Spleen (tissue), 7 donors: ENCODE measurements at regions not wholly inside any gene's neighbourhood (a gene's known extent, or its start where the extent isn't known, plus 50 kb on each side); places are given as distances from the start of the nearest gene placed in this dataset.

Experiments
- POLR2A ChIP-seq, 3 donors: fragments of 450-650 bp; IDR thresholded peaks; one replicate each; pipeline ENCODE4 v1.5.1; 2017; ENCODE audit warnings: antibody characterized with exemption in 3 of 3, mild to moderate bottlenecking in 1 of 3
- POLR2AphosphoS5 ChIP-seq, 3 donors: sonication (generic); formaldehyde crosslinking; IDR thresholded peaks; one replicate each; pipeline ENCODE4 v1.5.1; 2017; ENCODE audit warnings: antibody characterized with exemption in 3 of 3
- TF ChIP-seq, protein P1 (sequence below), 11 experiments: fragments of 200-600 bp in 7 of 11; fragments of 450-650 bp in 4 of 11; sonication (generic) in 4 of 11; IDR thresholded peaks in 8 of 11; conservative IDR thresholded peaks in 3 of 11; 1 replicate in 7 of 11; 2 replicates in 4 of 11; pipeline versions ENCODE4 v1.4.0 to v1.8.0; 2016 to 2021; ENCODE audit warnings: antibody characterized with exemption in 11 of 11, inconsistent platforms in 4 of 11, mild to moderate bottlenecking in 1 of 11
- donor health status: DM: no; HTN: no; CAD: no; lungs with moderate emphysema.
- donor health status: DM: no; HTN: no; CAD: no.
- donor health status: DM: no; HTN: no; CAD: no.

DNA sequence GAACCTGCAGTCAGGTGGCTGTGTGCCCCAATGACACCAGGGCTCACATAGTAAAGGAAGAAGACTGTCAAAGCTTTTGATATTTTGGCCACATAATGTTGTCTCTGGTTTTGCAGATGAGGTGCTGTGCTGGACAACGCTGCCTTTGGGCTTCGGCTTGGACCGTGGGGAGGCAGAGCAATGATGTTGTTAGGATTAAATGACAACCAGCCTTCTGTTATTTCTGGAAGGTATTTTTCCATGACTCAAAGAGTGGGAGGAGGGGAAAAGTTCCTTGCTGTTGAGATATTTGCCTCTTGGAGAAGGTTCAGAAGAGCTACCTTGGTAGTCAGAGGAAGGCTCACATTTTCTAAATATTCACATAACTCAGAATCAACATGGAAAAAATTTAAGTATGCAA is 187.3 kb upstream of the GALNT2 start:
- TF ChIP-seq, protein P1, sequence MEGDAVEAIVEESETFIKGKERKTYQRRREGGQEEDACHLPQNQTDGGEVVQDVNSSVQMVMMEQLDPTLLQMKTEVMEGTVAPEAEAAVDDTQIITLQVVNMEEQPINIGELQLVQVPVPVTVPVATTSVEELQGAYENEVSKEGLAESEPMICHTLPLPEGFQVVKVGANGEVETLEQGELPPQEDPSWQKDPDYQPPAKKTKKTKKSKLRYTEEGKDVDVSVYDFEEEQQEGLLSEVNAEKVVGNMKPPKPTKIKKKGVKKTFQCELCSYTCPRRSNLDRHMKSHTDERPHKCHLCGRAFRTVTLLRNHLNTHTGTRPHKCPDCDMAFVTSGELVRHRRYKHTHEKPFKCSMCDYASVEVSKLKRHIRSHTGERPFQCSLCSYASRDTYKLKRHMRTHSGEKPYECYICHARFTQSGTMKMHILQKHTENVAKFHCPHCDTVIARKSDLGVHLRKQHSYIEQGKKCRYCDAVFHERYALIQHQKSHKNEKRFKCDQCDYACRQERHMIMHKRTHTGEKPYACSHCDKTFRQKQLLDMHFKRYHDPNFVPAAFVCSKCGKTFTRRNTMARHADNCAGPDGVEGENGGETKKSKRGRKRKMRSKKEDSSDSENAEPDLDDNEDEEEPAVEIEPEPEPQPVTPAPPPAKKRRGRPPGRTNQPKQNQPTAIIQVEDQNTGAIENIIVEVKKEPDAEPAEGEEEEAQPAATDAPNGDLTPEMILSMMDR (IDR thresholded peaks at IDR 0.05 in 8 of 11, conservative IDR thresholded peaks at IDR 0.05 in 3 of 11) = no peak
- TF ChIP-seq POLR2A (IDR thresholded peaks at IDR 0.05) (no peak), POLR2AphosphoS5 (IDR thresholded peaks at IDR 0.05) (no peak)
